Subcutaneous abdominal adipose tissue (tissue), 5 donors: ENCODE measurements at regions not wholly inside any gene's neighbourhood (a gene's known extent, or its start where the extent isn't known, plus 50 kb on each side); places are given as distances from the start of the nearest gene placed in this dataset.
A peak's percentile ranks its signal among the peaks of the same experiment; 100 is the strongest.

Experiments
- H3K27ac ChIP-seq: one replicate; pipeline ENCODE4 v1.7.0; 2013; ENCODE audit warnings: low read depth, mild to moderate bottlenecking, inconsistent platforms, low read length, moderate library complexity
- H3K27me3 ChIP-seq, 5 donors: one replicate each; pipeline ENCODE4 v1.7.0; 2013; ENCODE audit warnings: low read length in 5 of 5, inconsistent platforms in 1 of 5; ENCODE audit not compliant: control insufficient read depth in 5 of 5, insufficient read depth in 4 of 5
- H3K36me3 ChIP-seq, 5 donors: one replicate each; pipeline ENCODE4 v1.7.0; 2013; ENCODE audit warnings: low read length in 5 of 5; ENCODE audit not compliant: control insufficient read depth in 5 of 5, insufficient read depth in 5 of 5
- H3K4me1 ChIP-seq, 5 donors: one replicate each; pipeline ENCODE4 v1.7.0; 2013; ENCODE audit warnings: low read length in 5 of 5, mild to moderate bottlenecking in 3 of 5, moderate library complexity in 1 of 5; ENCODE audit not compliant: control insufficient read depth in 5 of 5, insufficient read depth in 5 of 5
- H3K4me3 ChIP-seq, 5 donors: one replicate each; pipeline ENCODE4 v1.7.0; 2013; ENCODE audit warnings: low read length in 5 of 5, low read depth in 1 of 5
- H3K9ac ChIP-seq, 5 donors: one replicate each; pipeline ENCODE4 v1.7.0; 2013; ENCODE audit warnings: low read length in 5 of 5, mild to moderate bottlenecking in 4 of 5, moderate library complexity in 3 of 5
- H3K9me3 ChIP-seq, 5 donors: one replicate each; pipeline ENCODE4 v1.7.0; 2013; ENCODE audit warnings: low read length in 5 of 5; ENCODE audit not compliant: control insufficient read depth in 5 of 5
- donor health status: healthy.
- donor health status: healthy.
- donor health status: healthy.
- donor health status: healthy.
- donor health status: healthy.

DNA sequence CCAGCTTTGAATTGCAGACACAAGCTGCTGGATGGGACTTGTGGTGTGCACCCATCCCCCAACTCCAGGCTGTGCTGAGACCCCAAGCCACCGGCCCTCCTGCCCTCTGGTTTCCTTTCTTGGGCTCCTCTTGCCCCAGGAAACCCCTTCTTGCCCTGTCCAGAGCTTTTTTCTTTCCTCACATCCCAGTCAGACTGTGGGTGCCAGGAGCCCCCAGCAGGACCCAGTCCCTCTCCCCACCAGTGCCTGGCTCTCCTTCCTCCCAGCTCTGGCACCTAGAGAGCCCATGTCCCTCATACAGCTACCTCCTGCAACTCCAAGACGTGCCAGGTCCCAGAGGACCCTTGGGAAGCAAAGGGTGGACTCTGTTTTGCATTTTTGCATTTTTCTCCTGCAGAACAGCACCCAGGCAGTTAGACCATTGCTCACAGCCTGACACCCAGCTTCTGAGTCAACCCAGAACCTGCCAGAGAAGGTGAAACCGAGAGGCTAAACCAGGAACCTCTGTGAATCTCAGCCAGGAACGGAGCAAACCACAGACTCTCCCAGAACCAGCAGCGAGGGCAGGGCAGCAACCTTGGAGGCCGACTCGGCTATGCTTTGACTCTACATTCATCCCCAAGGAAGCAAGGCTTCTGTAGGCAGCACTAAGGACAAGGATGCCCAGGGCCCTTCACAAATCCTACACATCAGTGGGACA, 221.1 kb downstream of the ANAPC1 start:
- H3K36me3 ChIP-seq: no peaks in the 10 kb centered on the region
- peaks cover 0 to 4% (median 0%) of the 10 kb centered on the region in 5 donors for H3K27me3 ChIP-seq
- H3K9me3 ChIP-seq: no peaks in the 10 kb centered on the region
- no peak overlapping the region for H3K27ac ChIP-seq
- H3K4me3 ChIP-seq: no peak overlapping the region
- H3K9ac ChIP-seq: no peak overlapping the region
- peaks cover 11 to 36% (median 29%) of the 10 kb centered on the region in 5 donors for H3K4me1 ChIP-seq

GRCh38 chr2:111663471-111664274, 220.3 kb downstream of the ANAPC1 start:
- H3K27ac ChIP-seq: no peak overlapping the region

DNA sequence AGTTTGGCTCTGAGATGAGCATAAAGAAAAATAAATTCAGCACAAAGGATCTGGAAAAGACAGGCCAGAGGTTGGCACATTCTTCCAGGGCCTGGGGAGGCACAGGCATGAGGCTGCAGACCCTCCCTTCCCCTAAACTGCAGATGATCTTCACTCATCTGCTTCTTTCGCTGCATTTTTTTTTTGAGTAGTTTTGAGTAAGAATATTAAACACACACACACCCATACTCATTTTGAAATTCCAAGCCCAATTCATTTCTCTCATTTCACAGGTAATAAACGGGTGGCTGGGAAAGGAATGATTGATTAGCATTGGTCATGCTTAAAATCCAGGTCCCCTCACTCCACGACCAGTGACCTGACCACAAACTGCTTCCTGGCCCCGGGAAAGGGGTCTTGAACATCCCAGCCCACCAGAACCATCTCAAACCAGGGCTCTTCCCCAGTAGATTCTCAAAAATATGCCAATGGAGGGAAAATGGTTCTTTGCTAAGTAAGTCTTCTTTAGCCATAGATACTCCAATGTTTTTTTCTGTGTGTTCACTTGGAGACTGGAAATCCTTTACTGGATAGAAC, 219.6 kb downstream of the ANAPC1 start:
- Histone ChIP-seq H3K9ac (no peak overlapping the region), H3K36me3 (no peaks in the 10 kb centered on the region), H3K9me3 (no peaks in the 10 kb centered on the region), H3K27ac (no peak overlapping the region), H3K4me3 (no peak overlapping the region), H3K4me1 (peaks cover 7 to 31% (median 25%) of the 10 kb centered on the region in 5 donors), H3K27me3 (peaks cover 0 to 4% (median 0%) of the 10 kb centered on the region in 5 donors)

More at GRCh38 chr2:111663471-111664274, 220.3 kb downstream of the ANAPC1 start:
- Histone ChIP-seq H3K36me3 (no peaks in the 10 kb centered on the region), H3K9ac (no peak overlapping the region), H3K9me3 (no peaks in the 10 kb centered on the region), H3K4me3 (no peak overlapping the region), H3K27me3 (peaks cover 0 to 4% (median 0%) of the 10 kb centered on the region in 5 donors), H3K4me1 (peaks cover 11 to 36% (median 29%) of the 10 kb centered on the region in 5 donors)

DNA sequence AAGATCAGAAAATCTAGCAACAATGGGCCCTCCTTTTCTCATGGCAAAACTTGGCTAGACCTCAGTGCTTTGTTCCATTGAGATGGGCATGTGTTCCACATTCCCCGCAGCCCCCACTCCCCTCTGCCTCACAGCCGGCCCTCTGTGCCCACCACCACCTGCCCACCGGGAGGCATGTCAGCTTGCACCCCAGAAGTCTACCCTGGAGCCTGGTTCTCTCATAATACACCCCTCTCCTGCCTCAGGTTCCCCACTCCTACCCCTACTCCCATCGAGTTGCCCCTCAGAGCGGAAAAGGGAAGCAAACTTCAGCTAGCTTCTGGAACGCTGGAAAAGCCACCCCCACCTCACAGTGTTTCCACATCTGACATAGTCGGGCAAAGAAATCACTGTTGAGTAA, 219.0 kb downstream of the ANAPC1 start:
- Histone ChIP-seq H3K4me3 (no peak overlapping the region), H3K9ac (no peak overlapping the region), H3K27me3 (peaks cover 0 to 4% (median 0%) of the 10 kb centered on the region in 5 donors), H3K9me3 (no peaks in the 10 kb centered on the region), H3K27ac (no peak overlapping the region), H3K4me1 (peaks cover 5 to 24% (median 19%) of the 10 kb centered on the region in 5 donors), H3K36me3 (no peaks in the 10 kb centered on the region)

GRCh38 chr2:111665551-111666116, 218.4 kb downstream of the ANAPC1 start:
- Histone ChIP-seq H3K36me3 (no peaks in the 10 kb centered on the region), H3K4me3 (no peak overlapping the region), H3K4me1 (peaks cover 2 to 19% (median 16%) of the 10 kb centered on the region in 5 donors), H3K9ac (no peak overlapping the region), H3K27me3 (peaks cover 0 to 4% (median 0%) of the 10 kb centered on the region in 5 donors), H3K9me3 (no peaks in the 10 kb centered on the region), H3K27ac (no peak overlapping the region)

- H3K9me3 ChIP-seq: no peaks in the 10 kb centered on the region
- H3K36me3 ChIP-seq: no peaks in the 10 kb centered on the region
- H3K4me3 ChIP-seq: no peak overlapping the region
- H3K27ac ChIP-seq: no peak overlapping the region
- H3K4me1 ChIP-seq: peaks cover 2 to 23% (median 20%) of the 10 kb centered on the region in 5 donors
- H3K9ac ChIP-seq: no peak overlapping the region
- peaks cover 0 to 4% (median 0%) of the 10 kb centered on the region in 5 donors for H3K27me3 ChIP-seq
Measured at GRCh38 chr2:111666160-111666559, 217.8 kb downstream of the ANAPC1 start.

DNA sequence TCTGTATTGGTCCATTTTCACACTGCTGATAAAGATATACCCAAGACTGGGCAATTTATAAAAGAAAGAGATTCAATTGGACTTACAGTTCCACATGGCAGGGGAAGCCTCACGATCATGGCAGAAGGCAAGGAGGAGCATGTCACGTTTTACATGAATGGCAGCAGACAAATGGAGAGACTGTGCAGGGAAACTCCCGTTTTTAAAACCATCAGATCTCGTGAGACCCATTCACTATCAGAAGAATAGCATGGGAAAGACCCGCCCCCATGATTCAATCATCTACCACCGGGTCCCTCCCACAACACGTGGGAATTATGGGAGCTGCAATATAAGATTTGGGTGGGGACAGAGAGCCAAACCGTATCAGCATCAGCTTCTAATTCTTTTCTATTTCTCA, 217.0 kb downstream of the ANAPC1 start:
- H3K4me3 ChIP-seq: no peak overlapping the region
- H3K9ac ChIP-seq: peak overlapping the region in 1 of 5 donors; percentile 14
- H3K9me3 ChIP-seq: no peaks in the 10 kb centered on the region
- no peaks in the 10 kb centered on the region for H3K36me3 ChIP-seq
- H3K27me3 ChIP-seq: peaks cover 0 to 4% (median 0%) of the 10 kb centered on the region in 5 donors
- peaks cover 6 to 29% (median 26%) of the 10 kb centered on the region in 5 donors for H3K4me1 ChIP-seq
- H3K27ac ChIP-seq: no peak overlapping the region

DNA sequence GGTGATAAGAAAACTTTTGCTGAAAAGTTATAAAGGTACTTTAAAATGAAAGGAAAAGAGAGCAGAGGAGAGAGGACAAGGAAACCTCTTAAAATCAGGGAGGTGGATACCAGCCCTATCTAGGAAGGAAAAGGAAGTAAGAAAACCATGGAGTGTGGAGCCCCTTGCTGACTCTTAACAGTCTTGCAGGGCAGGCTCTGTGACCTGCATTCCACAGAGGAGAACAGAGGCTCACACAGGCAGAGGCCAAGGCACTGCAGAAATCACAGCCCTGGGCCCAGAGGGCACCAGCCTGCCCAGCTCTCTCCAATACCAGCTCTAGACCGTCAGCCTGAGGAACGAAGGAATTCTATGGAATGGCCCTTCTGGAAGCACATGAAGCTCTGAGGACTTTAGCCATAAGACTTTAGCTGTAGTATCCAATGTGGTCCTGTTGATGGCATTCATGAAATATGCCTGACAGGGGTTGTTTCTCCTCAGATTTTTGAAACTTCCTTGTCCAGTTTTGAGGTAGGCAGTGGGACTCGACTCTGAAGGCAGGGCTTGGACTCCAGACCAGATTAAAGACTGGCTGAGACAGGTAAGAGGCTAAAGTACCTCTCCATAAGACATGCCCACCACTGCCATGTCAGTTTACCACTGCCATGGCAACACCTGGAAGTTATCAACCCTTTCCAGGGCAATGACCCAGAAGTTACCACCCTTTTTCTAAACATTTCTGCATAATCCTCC, 216.3 kb downstream of the ANAPC1 start:
- H3K27ac ChIP-seq: no peak overlapping the region
- peak overlapping the region in 1 of 5 donors; percentile 14 for H3K9ac ChIP-seq
- H3K36me3 ChIP-seq: no peaks in the 10 kb centered on the region
- no peak overlapping the region for H3K4me3 ChIP-seq
- H3K4me1 ChIP-seq: peaks cover 6 to 23% (median 22%) of the 10 kb centered on the region in 5 donors
- no peaks in the 10 kb centered on the region for H3K9me3 ChIP-seq
- peaks cover 0 to 4% (median 0%) of the 10 kb centered on the region in 5 donors for H3K27me3 ChIP-seq

DNA sequence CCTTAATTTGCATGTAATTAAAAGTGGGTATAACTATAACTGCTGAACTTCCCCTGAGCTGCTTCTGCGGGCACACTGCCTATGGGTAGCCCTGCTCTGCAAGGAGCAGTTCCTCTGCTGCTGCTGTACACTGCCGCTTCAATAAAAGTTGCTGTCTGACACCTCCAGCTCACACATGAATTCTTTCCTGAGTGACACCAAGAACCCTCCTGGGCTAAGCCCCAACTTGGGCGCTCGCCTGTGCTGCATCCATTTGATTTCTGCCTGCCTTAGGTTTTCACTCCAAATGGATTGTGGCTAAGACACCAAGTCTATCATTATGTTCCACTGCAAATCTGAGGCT, 215.7 kb downstream of the ANAPC1 start:
- H3K36me3 ChIP-seq: no peaks in the 10 kb centered on the region
- peaks cover 4 to 18% (median 16%) of the 10 kb centered on the region in 5 donors for H3K4me1 ChIP-seq
- no peak overlapping the region for H3K27ac ChIP-seq
- no peaks in the 10 kb centered on the region for H3K9me3 ChIP-seq
- peaks cover 0 to under 1% (median 0%) of the 10 kb centered on the region in 5 donors for H3K27me3 ChIP-seq
- H3K4me3 ChIP-seq: no peak overlapping the region
- no peak overlapping the region for H3K9ac ChIP-seq
